ENCODE measurements at regions not wholly inside any gene's neighbourhood (a gene's known extent, or its start where the extent isn't known, plus 50 kb on each side); places are given as distances from the start of the nearest gene placed in this dataset.

DNA sequence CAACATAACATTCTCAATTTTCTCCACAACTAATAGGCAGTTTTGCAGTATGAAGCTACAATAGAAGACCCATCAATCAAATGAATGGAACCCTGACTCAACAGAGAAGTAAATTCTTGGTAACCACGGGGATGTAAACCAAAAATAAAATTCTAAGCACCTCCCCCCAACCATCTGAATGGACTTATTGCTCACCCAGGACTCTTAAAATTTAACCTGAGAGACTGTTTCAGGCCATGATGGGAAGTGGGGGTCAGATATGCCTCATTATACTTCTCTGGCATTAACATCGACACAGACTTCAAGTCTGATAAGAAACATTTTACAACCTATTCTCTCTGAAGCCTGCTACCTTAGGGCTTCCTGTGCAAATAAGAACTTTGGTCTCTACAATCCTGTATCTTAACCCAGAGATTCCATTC is 620.9 kb downstream of the TLL1 start:
- Histone ChIP-seq H4K8ac (replicated peaks; ENCODE audit: insufficient read length, low read depth, low read length) (no peak overlapping the region), H2BK5ac (ENCODE audit: insufficient read length, low read length) (no peak overlapping the region), H3K23ac (ENCODE audit: insufficient read length, low read depth, low read length) (no peak overlapping the region), H3K23me2 (ENCODE audit: insufficient read length, low read depth, low read length, poor library complexity, severe bottlenecking) (no peaks in the 10 kb centered on the region), H3T11ph (ENCODE audit: low read length) (no peak overlapping the region), H3K18ac (ENCODE audit: insufficient read length, low read depth, low read length) (no peak overlapping the region), H3K79me2 (ENCODE audit: insufficient read depth, low read length) (no peaks in the 10 kb centered on the region), H3K56ac (ENCODE audit: insufficient read length, low read depth, low read length) (no peak overlapping the region), H2BK12ac (ENCODE audit: insufficient read length, low read depth, low read length) (no peak overlapping the region), H3K27ac (ENCODE audit: insufficient read length, low read depth, low read length) (no peak overlapping the region), H2BK120ac (ENCODE audit: low read depth, low read length, poor library complexity, severe bottlenecking) (no peak overlapping the region), H3K27me3 (ENCODE audit: insufficient read depth, low read length) (no peaks in the 10 kb centered on the region), H2BK15ac (ENCODE audit: low read depth, low read length) (no peak overlapping the region), H2BK20ac (ENCODE audit: low read depth, low read length, poor library complexity, severe bottlenecking) (no peak overlapping the region), H4K20me1 (ENCODE audit: control insufficient read depth, insufficient read depth, insufficient read length) (no peaks in the 10 kb centered on the region), H3K9ac (ENCODE audit: extremely low read depth, insufficient read length, low read length) (no peak overlapping the region), H4K5ac (ENCODE audit: insufficient read length, low read depth, low read length) (no peak overlapping the region), H3K14ac (ENCODE audit: insufficient read depth, low read length) (no peak overlapping the region), H2AFZ (ENCODE audit: low read length) (no peak overlapping the region), H3K9me3 (ENCODE audit: control insufficient read depth, low read depth, low read length) (no peaks in the 10 kb centered on the region), H4K91ac (ENCODE audit: insufficient read length, low read depth, low read length) (no peak overlapping the region), H3K4me2 (ENCODE audit: insufficient read depth, insufficient read length, low read length) (no peak overlapping the region), H2AK5ac (ENCODE audit: insufficient read length, low read length) (no peak overlapping the region), H3K4me1 (ENCODE audit: insufficient read depth, low read length) (peaks cover 4% of the 10 kb centered on the region; the same call in 1 of the 2 replicates), H3K79me1 (ENCODE audit: insufficient read depth, low read depth, low read length, poor library complexity, severe bottlenecking) (no peaks in the 10 kb centered on the region), H3K4ac (ENCODE audit: low read depth, low read length) (no peak overlapping the region)
- Mint-ChIP-seq H3K4me1 (peaks cover 0 to 6% of the 10 kb centered on the region in 2 experiments; a peak in 2 of 4 replicates), H3K27me3 (ENCODE audit: low read depth) (no peaks in the 10 kb centered on the region), H3K27ac (no peak overlapping the region), H3K4me3 (no peak overlapping the region), H3K36me3 (ENCODE audit: insufficient read depth in 1 of 3, low read depth in 3 of 3) (no peaks in the 10 kb centered on the region), H3K9me3 (no peaks in the 10 kb centered on the region)
- TF ChIP-seq, protein P1, sequence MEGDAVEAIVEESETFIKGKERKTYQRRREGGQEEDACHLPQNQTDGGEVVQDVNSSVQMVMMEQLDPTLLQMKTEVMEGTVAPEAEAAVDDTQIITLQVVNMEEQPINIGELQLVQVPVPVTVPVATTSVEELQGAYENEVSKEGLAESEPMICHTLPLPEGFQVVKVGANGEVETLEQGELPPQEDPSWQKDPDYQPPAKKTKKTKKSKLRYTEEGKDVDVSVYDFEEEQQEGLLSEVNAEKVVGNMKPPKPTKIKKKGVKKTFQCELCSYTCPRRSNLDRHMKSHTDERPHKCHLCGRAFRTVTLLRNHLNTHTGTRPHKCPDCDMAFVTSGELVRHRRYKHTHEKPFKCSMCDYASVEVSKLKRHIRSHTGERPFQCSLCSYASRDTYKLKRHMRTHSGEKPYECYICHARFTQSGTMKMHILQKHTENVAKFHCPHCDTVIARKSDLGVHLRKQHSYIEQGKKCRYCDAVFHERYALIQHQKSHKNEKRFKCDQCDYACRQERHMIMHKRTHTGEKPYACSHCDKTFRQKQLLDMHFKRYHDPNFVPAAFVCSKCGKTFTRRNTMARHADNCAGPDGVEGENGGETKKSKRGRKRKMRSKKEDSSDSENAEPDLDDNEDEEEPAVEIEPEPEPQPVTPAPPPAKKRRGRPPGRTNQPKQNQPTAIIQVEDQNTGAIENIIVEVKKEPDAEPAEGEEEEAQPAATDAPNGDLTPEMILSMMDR (conservative IDR thresholded peaks at IDR 0.05): no peak
- no CpG with 5 or more reads among the region's 2 CpGs for WGBS (ENCODE audit: extremely low coverage, insufficient read length, low lambda C conversion rate)
- no peak for DNase-seq
